Parathyroid adenoma (tissue), 2 donors: ENCODE measurements at regions not wholly inside any gene's neighbourhood (a gene's known extent, or its start where the extent isn't known, plus 50 kb on each side); places are given as distances from the start of the nearest gene placed in this dataset.

Source experiments
- H2AFZ ChIP-seq: fragments of 300-600 bp; sonication (generic); one replicate; pipeline ENCODE4 v1.7.0; 2017; ENCODE audit warnings: antibody characterized with exemption, mild to moderate bottlenecking
- H3K27ac ChIP-seq: fragments of 300-600 bp; sonication (generic); one replicate; pipeline ENCODE4 v1.7.0; 2017
- H3K27me3 ChIP-seq: fragments of 300-600 bp; sonication (generic); one replicate; pipeline ENCODE4 v1.7.0; 2017; ENCODE audit warnings: low read length; ENCODE audit not compliant: control insufficient read depth, insufficient read depth
- H3K36me3 ChIP-seq: fragments of 300-600 bp; sonication (generic); one replicate; pipeline ENCODE4 v1.7.0; 2017; ENCODE audit warnings: low read length; ENCODE audit not compliant: control insufficient read depth, insufficient read depth
- H3K4me1 ChIP-seq: fragments of 300-600 bp; sonication (generic); one replicate; pipeline ENCODE4 v1.7.0; 2017; ENCODE audit warnings: control low read depth
- H3K4me2 ChIP-seq: fragments of 300-600 bp; sonication (generic); one replicate; pipeline ENCODE4 v1.7.0; 2017; ENCODE audit warnings: low read length
- H3K4me3 ChIP-seq: fragments of 300-600 bp; sonication (generic); one replicate; pipeline ENCODE4 v1.7.0; 2017; ENCODE audit warnings: low read depth, low read length
- H3K79me2 ChIP-seq: fragments of 300-600 bp; sonication (generic); one replicate; pipeline ENCODE4 v1.7.0; 2017; ENCODE audit warnings: control low read depth
- H3K9ac ChIP-seq: fragments of 300-600 bp; sonication (generic); one replicate; pipeline ENCODE4 v1.7.0; 2017; ENCODE audit warnings: mild to moderate bottlenecking
- H3K9me3 ChIP-seq: fragments of 300-600 bp; sonication (generic); one replicate; pipeline ENCODE4 v1.7.0; 2017; ENCODE audit warnings: low read length; ENCODE audit not compliant: control insufficient read depth
- CTCF ChIP-seq: fragments of 300-600 bp; sonication (generic); IDR thresholded peaks from one replicate; pipeline ENCODE4 v1.7.0; 2017; ENCODE audit warnings: antibody characterized with exemption, mild to moderate bottlenecking
- donor health status: primary hyperparathyroidism.

DNA sequence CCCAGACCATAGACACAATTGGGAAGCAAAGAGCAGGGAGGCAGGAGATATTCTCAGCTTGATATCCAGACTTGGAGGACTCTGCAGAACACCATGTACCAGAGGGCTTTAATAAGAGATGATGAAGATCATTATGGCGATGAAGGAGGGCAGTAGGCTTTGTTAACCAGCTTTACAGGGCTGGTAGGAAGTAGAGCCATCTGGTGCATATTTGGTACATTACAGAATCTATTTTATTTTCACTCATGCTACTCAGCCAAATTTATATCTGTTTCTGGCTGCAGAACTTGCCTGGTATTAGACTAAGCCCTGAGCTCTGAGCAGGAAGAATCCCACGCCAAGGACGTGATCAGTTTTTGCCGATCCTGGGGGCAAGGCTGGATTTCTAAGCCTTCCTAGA lies 61.8 kb upstream of the SYT6 start:
- Histone ChIP-seq H3K4me2 (no peak overlapping the region), H3K79me2 (no peaks in the 10 kb centered on the region), H3K27me3 (no peaks in the 10 kb centered on the region), H3K4me3 (no peak overlapping the region), H3K9me3 (no peaks in the 10 kb centered on the region), H3K36me3 (no peaks in the 10 kb centered on the region), H3K9ac (no peak overlapping the region), H3K27ac (no peak overlapping the region), H2AFZ (no peak overlapping the region), H3K4me1 (no peaks in the 10 kb centered on the region)
- TF ChIP-seq CTCF: no peak

GRCh38 chr1:114214016-114214415 lies 60.3 kb upstream of the SYT6 start:
- Histone ChIP-seq H3K4me2 (no peak overlapping the region), H3K4me1 (no peaks in the 10 kb centered on the region), H3K9ac (no peak overlapping the region), H3K9me3 (no peaks in the 10 kb centered on the region), H3K27ac (no peak overlapping the region), H3K4me3 (no peak overlapping the region), H2AFZ (no peak overlapping the region), H3K27me3 (no peaks in the 10 kb centered on the region), H3K36me3 (no peaks in the 10 kb centered on the region), H3K79me2 (no peaks in the 10 kb centered on the region)
- no peak for TF ChIP-seq CTCF

- H3K9ac ChIP-seq: no peak overlapping the region
- H3K27me3 ChIP-seq: no peaks in the 10 kb centered on the region
- H3K9me3 ChIP-seq: no peaks in the 10 kb centered on the region
- H3K4me3 ChIP-seq: no peak overlapping the region
- H3K4me2 ChIP-seq: no peak overlapping the region
- no peak overlapping the region for H3K27ac ChIP-seq
- H3K4me1 ChIP-seq: no peaks in the 10 kb centered on the region
- H3K36me3 ChIP-seq: no peaks in the 10 kb centered on the region
- H3K79me2 ChIP-seq: no peaks in the 10 kb centered on the region
- no peak overlapping the region for H2AFZ ChIP-seq
- TF ChIP-seq CTCF: no peak
Observed at GRCh38 chr1:114209971-114210370, 56.3 kb upstream of the SYT6 start.

- Histone ChIP-seq H3K27me3 (no peaks in the 10 kb centered on the region), H3K9ac (no peak overlapping the region), H3K4me1 (no peaks in the 10 kb centered on the region)
Observed at GRCh38 chr1:114208714-114209113, 55.0 kb upstream of the SYT6 start.

More at GRCh38 chr1:114208714-114209113, 55.0 kb upstream of the SYT6 start:
- no peak for TF ChIP-seq CTCF
- no peak overlapping the region for H3K27ac ChIP-seq
- no peaks in the 10 kb centered on the region for H3K36me3 ChIP-seq
- no peak overlapping the region for H2AFZ ChIP-seq
- no peak overlapping the region for H3K4me3 ChIP-seq
- no peaks in the 10 kb centered on the region for H3K9me3 ChIP-seq
- no peaks in the 10 kb centered on the region for H3K79me2 ChIP-seq
- H3K4me2 ChIP-seq: no peak overlapping the region
